Neural progenitor cell (in vitro differentiated cells): ENCODE measurements at regions not wholly inside any gene's neighbourhood (a gene's known extent, or its start where the extent isn't known, plus 50 kb on each side); places are given as distances from the start of the nearest gene placed in this dataset.

Experiments used
- DNase-seq: peaks from one replicate; pipeline ENCODE4 v3.0.0-alpha.2; 2016; ENCODE audit warnings: low spot score
- H2AFZ ChIP-seq: fragments of 200-600 bp; sonication (generic); replicated peaks from 2 replicates; pipeline ENCODE4 v1.6.1; 2016; ENCODE audit warnings: antibody characterized with exemption
- H3F3A ChIP-seq: fragments of 200-600 bp; sonication (generic); 2 replicates; pipeline ENCODE4 v1.6.1; 2016; ENCODE audit warnings: antibody characterized with exemption, low read depth
- H3K27ac ChIP-seq: fragments of 200-600 bp; sonication (generic); 2 replicates; pipeline ENCODE4 v1.5.1; 2016; ENCODE audit warnings: mild to moderate bottlenecking
- H3K27me3 ChIP-seq: fragments of 200-600 bp; sonication (generic); 2 replicates; pipeline ENCODE4 v1.6.1; 2016; ENCODE audit warnings: mild to moderate bottlenecking, moderate library complexity
- H3K36me3 ChIP-seq: fragments of 200-600 bp; sonication (generic); 2 replicates; pipeline ENCODE4 v1.5.1; 2016
- H3K4me1 ChIP-seq: fragments of 200-600 bp; sonication (generic); 2 replicates; pipeline ENCODE4 v1.6.1; 2016; ENCODE audit warnings: mixed run types
- H3K4me2 ChIP-seq: fragments of 200-600 bp; sonication (generic); 2 replicates; pipeline ENCODE4 v1.6.1; 2016
- H3K4me3 ChIP-seq: fragments of 200-600 bp; sonication (generic); 2 replicates; pipeline ENCODE4 v1.5.1; 2016
- H3K79me2 ChIP-seq: fragments of 200-600 bp; sonication (generic); 2 replicates; pipeline ENCODE4 v1.6.1; 2016; ENCODE audit warnings: low read depth
- H3K9ac ChIP-seq: fragments of 200-600 bp; sonication (generic); 2 replicates; pipeline ENCODE4 v1.6.1; 2016
- H3K9me3 ChIP-seq: fragments of 200-600 bp; sonication (generic); 2 replicates; pipeline ENCODE4 v1.5.1; 2016; ENCODE audit warnings: low read depth
- H4K20me1 ChIP-seq: fragments of 200-600 bp; sonication (generic); 2 replicates; pipeline ENCODE4 v1.6.1; 2016; ENCODE audit warnings: low read depth
- H3K27ac Mint-ChIP-seq: 3 replicates; pipeline ENCODE4 v1.8.0; 2021; ENCODE audit warnings: mixed read lengths
- H3K27me3 Mint-ChIP-seq: 2 replicates; pipeline ENCODE4 v1.8.0; 2022; ENCODE audit warnings: low read depth, mild to moderate bottlenecking, inconsistent platforms, moderate library complexity, mixed read lengths; ENCODE audit not compliant: insufficient read depth
- H3K36me3 Mint-ChIP-seq: 3 replicates; pipeline ENCODE4 v1.8.0; 2021; ENCODE audit warnings: mixed read lengths
- H3K4me1 Mint-ChIP-seq: 3 replicates; pipeline ENCODE4 v1.8.0; 2021; ENCODE audit warnings: mixed read lengths
- H3K4me3 Mint-ChIP-seq: 3 replicates; pipeline ENCODE4 v1.8.0; 2021; ENCODE audit warnings: mild to moderate bottlenecking, moderate library complexity, mixed read lengths
- H3K9me3 Mint-ChIP-seq: 3 replicates; pipeline ENCODE4 v1.8.0; 2020; ENCODE audit warnings: mixed read lengths
- CTCF ChIP-seq: fragments of 200-600 bp; sonication (generic); IDR thresholded peaks from 2 replicates; pipeline ENCODE4 v1.5.1; 2017; ENCODE audit warnings: antibody characterized with exemption, mild to moderate bottlenecking
- EZH2 ChIP-seq: fragments of 200-600 bp; sonication (generic); IDR thresholded peaks from 2 replicates; pipeline ENCODE4 v1.6.1; 2017; ENCODE audit warnings: antibody characterized with exemption, mild to moderate bottlenecking, moderate library complexity
- EZH2phosphoT487 ChIP-seq: fragments of 200-600 bp; sonication (generic); IDR thresholded peaks from 2 replicates; pipeline ENCODE4 v1.6.1; 2017; ENCODE audit warnings: antibody characterized with exemption

GRCh38 chr9:84484172-84484571 is 143.6 kb upstream of the SLC28A3 start:
- Histone ChIP-seq H3K27ac (no peak overlapping the region), H3K36me3 (no peaks in the 10 kb centered on the region), H3K4me2 (no peak overlapping the region), H3K27me3 (no peaks in the 10 kb centered on the region), H3K9ac (no peak overlapping the region), H3K79me2 (no peaks in the 10 kb centered on the region), H3K9me3 (no peaks in the 10 kb centered on the region), H3F3A (no peaks in the 10 kb centered on the region), H2AFZ (no peak overlapping the region), H3K4me1 (peaks cover 10% of the 10 kb centered on the region), H3K4me3 (no peak overlapping the region), H4K20me1 (no peaks in the 10 kb centered on the region)
- H3K27me3 Mint-ChIP-seq = peaks cover 14% of the 10 kb centered on the region
- H3K27ac Mint-ChIP-seq = no peak overlapping the region
- peaks cover 3% of the 10 kb centered on the region for H3K9me3 Mint-ChIP-seq
- no peaks in the 10 kb centered on the region for H3K36me3 Mint-ChIP-seq
- peaks cover 30% of the 10 kb centered on the region for H3K4me1 Mint-ChIP-seq
- TF ChIP-seq EZH2 = no peak
- TF ChIP-seq CTCF = no peak
- TF ChIP-seq EZH2phosphoT487 = no peak
- DNase-seq = no peak
- H3K4me3 Mint-ChIP-seq = no peak overlapping the region

GRCh38 chr9:84485539-84485938 is 145.0 kb upstream of the SLC28A3 start:
- no peak overlapping the region for H2AFZ ChIP-seq
- H3K4me1 ChIP-seq = peaks cover 10% of the 10 kb centered on the region
- no peaks in the 10 kb centered on the region for H3F3A ChIP-seq
- no peaks in the 10 kb centered on the region for H3K79me2 ChIP-seq
- H3K27me3 ChIP-seq = no peaks in the 10 kb centered on the region
- H3K9me3 ChIP-seq = no peaks in the 10 kb centered on the region
- Mint-ChIP-seq H3K36me3 (no peaks in the 10 kb centered on the region), H3K27ac (no peak overlapping the region), H3K9me3 (peaks cover 3% of the 10 kb centered on the region), H3K4me3 (no peak overlapping the region), H3K4me1 (peaks cover 30% of the 10 kb centered on the region), H3K27me3 (peaks cover 17% of the 10 kb centered on the region)
- no peak overlapping the region for H3K27ac ChIP-seq
- no peak overlapping the region for H3K4me3 ChIP-seq
- TF ChIP-seq CTCF = no peak
- no peak for TF ChIP-seq EZH2
- no peak for TF ChIP-seq EZH2phosphoT487
- no peaks in the 10 kb centered on the region for H4K20me1 ChIP-seq
- no peak overlapping the region for H3K4me2 ChIP-seq
- no peak for DNase-seq
- H3K9ac ChIP-seq = no peak overlapping the region
- no peaks in the 10 kb centered on the region for H3K36me3 ChIP-seq

- no peaks in the 10 kb centered on the region for H3F3A ChIP-seq
- TF ChIP-seq EZH2 (no peak), EZH2phosphoT487 (no peak), CTCF (no peak)
- H3K4me1 Mint-ChIP-seq = peaks cover 24% of the 10 kb centered on the region
- no peak overlapping the region for H3K27ac Mint-ChIP-seq
- H3K4me3 Mint-ChIP-seq = no peak overlapping the region
- no peak overlapping the region for H3K4me2 ChIP-seq
- no peaks in the 10 kb centered on the region for H3K79me2 ChIP-seq
- no peaks in the 10 kb centered on the region for H3K27me3 ChIP-seq
- H3K9me3 ChIP-seq = no peaks in the 10 kb centered on the region
- no peaks in the 10 kb centered on the region for H4K20me1 ChIP-seq
- H3K27me3 Mint-ChIP-seq = peaks cover 17% of the 10 kb centered on the region
- H3K36me3 Mint-ChIP-seq = no peaks in the 10 kb centered on the region
- H3K4me3 ChIP-seq = no peak overlapping the region
- peaks cover 5% of the 10 kb centered on the region for H3K4me1 ChIP-seq
- H3K27ac ChIP-seq = no peak overlapping the region
- no peak overlapping the region for H2AFZ ChIP-seq
- no peak for DNase-seq
- no peak overlapping the region for H3K9ac ChIP-seq
- H3K36me3 ChIP-seq = no peaks in the 10 kb centered on the region
- peaks cover 3% of the 10 kb centered on the region for H3K9me3 Mint-ChIP-seq
Observed at GRCh38 chr9:84486663-84487062, 146.1 kb upstream of the SLC28A3 start.
